ENCODE measurements at regions not wholly inside any gene's neighbourhood (a gene's known extent, or its start where the extent isn't known, plus 50 kb on each side); places are given as distances from the start of the nearest gene placed in this dataset.

GRCh38 chr5:2378108-2378507 lies 373.4 kb downstream of the IRX2 start:
- TF ChIP-seq CTCF (IDR thresholded peaks at IDR 0.05 in 8 of 11, conservative IDR thresholded peaks at IDR 0.05 in 3 of 11) (no peak), POLR2A (IDR thresholded peaks at IDR 0.05) (no peak), POLR2AphosphoS5 (IDR thresholded peaks at IDR 0.05) (no peak)
- WGBS, 5 donors, result 49 to 55% (median 51%) methylated on average over 7 of the region's 7 CpGs

GRCh38 chr5:2376486-2376885 lies 375.0 kb downstream of the IRX2 start:
- Histone ChIP-seq H3K4me1 (no peaks in the 10 kb centered on the region), H3K4me3 (no peak overlapping the region), H3K27ac (no peak overlapping the region), H3K27me3 (replicated peaks in 1 of 7) (no peaks in the 10 kb centered on the region), H3K9me3 (peaks cover 0 to 25% (median 0%) of the 10 kb centered on the region in 8 donors), H3K36me3 (no peaks in the 10 kb centered on the region)
- intact Hi-C loops (cut with DNase I; ENCODE audit: low total_unique reads), result no loop called here
- WGBS, 5 donors, result 90 to 98% (median 92%) methylated on average over 6 of the region's 6 CpGs
- no peak for TF ChIP-seq POLR2A (IDR thresholded peaks at IDR 0.05)
- TF ChIP-seq CTCF (IDR thresholded peaks at IDR 0.05 in 8 of 11, conservative IDR thresholded peaks at IDR 0.05 in 3 of 11), result no peak
- no peak for DNase-seq

More at GRCh38 chr5:2378108-2378507, 373.4 kb downstream of the IRX2 start:
- no peak overlapping the region for H3K27ac ChIP-seq
- no peak overlapping the region for H3K4me3 ChIP-seq
- H3K36me3 ChIP-seq, result no peaks in the 10 kb centered on the region
- H3K9me3 ChIP-seq, result peaks cover 0 to 10% (median 0%) of the 10 kb centered on the region in 8 donors
- intact Hi-C loops (cut with DNase I; ENCODE audit: low total_unique reads), result no loop called here
- no peaks in the 10 kb centered on the region for H3K4me1 ChIP-seq
- H3K27me3 ChIP-seq (replicated peaks in 1 of 7), result peaks cover 0 to 5% (median 0%) of the 10 kb centered on the region in 7 donors
- no peak for DNase-seq

- intact Hi-C loops (cut with DNase I; ENCODE audit: low total_unique reads), result no loop called here
- peaks cover 0 to 31% (median 0%) of the 10 kb centered on the region in 8 donors for H3K9me3 ChIP-seq
- H3K27me3 ChIP-seq (replicated peaks in 1 of 7), result no peaks in the 10 kb centered on the region
- no peaks in the 10 kb centered on the region for H3K36me3 ChIP-seq
- H3K4me1 ChIP-seq, result no peaks in the 10 kb centered on the region
- TF ChIP-seq POLR2AphosphoS5 (IDR thresholded peaks at IDR 0.05), result no peak
- TF ChIP-seq CTCF (IDR thresholded peaks at IDR 0.05 in 8 of 11, conservative IDR thresholded peaks at IDR 0.05 in 3 of 11), result no peak
- TF ChIP-seq POLR2A (IDR thresholded peaks at IDR 0.05), result no peak
- WGBS, 5 donors, result 76 to 79% (median 78%) methylated on average over 11 of the region's 11 CpGs
- no peak overlapping the region for H3K27ac ChIP-seq
- DNase-seq, result no peak
- H3K4me3 ChIP-seq, result no peak overlapping the region
Observed at GRCh38 chr5:2375757-2376250, 375.7 kb downstream of the IRX2 start.

- TF ChIP-seq POLR2A (IDR thresholded peaks at IDR 0.05), result no peak
- TF ChIP-seq CTCF (IDR thresholded peaks at IDR 0.05 in 8 of 11, conservative IDR thresholded peaks at IDR 0.05 in 3 of 11), result no peak
- no peak for TF ChIP-seq POLR2AphosphoS5 (IDR thresholded peaks at IDR 0.05)
- no peaks in the 10 kb centered on the region for H3K36me3 ChIP-seq
- H3K4me3 ChIP-seq, result no peak overlapping the region
- H3K4me1 ChIP-seq, result no peaks in the 10 kb centered on the region
- peaks cover 0 to 33% (median 0%) of the 10 kb centered on the region in 8 donors for H3K9me3 ChIP-seq
- DNase-seq, result no peak
- 87 to 94% (median 91%) methylated on average over 13 of the region's 13 CpGs for WGBS, 5 donors
- intact Hi-C loops (cut with DNase I; ENCODE audit: low total_unique reads), result no loop called here
- H3K27me3 ChIP-seq (replicated peaks in 1 of 7), result no peaks in the 10 kb centered on the region
- H3K27ac ChIP-seq, result no peak overlapping the region
Observed at GRCh38 chr5:2375291-2375690, 376.2 kb downstream of the IRX2 start.

Data from spleen (tissue), 11 donors.